Endometrium (tissue), 2 donors: ENCODE measurements at regions not wholly inside any gene's neighbourhood (a gene's known extent, or its start where the extent isn't known, plus 50 kb on each side); places are given as distances from the start of the nearest gene placed in this dataset.
"Not testable (repeated sequence)": the region's sequence is repeated elsewhere in the genome, so short reads cannot be mapped to it uniquely, and the experiment has no call there.

Source experiments
- FAIRE-seq: peaks from 2 replicates; lab custom pipeline; 2012; peaks lifted over from hg19 to GRCh38; lab: Jason Lieb, UNC
- donor health status: control.
- donor health status: control.

- FAIRE-seq, result no peak
Measured at GRCh38 chr4:159410076-159410777, 307.3 kb downstream of the RAPGEF2 start.

- no peak for FAIRE-seq
Measured at GRCh38 chr4:159410891-159411290, 308.0 kb downstream of the RAPGEF2 start.

GRCh38 chr4:159413306-159413943, 310.5 kb downstream of the RAPGEF2 start:
- no peak for FAIRE-seq

- FAIRE-seq, result no peak
Measured at GRCh38 chr4:159414305-159414704, 311.4 kb downstream of the RAPGEF2 start.

GRCh38 chr4:159416073-159416472, 313.2 kb downstream of the RAPGEF2 start:
- FAIRE-seq, result no peak

- no peak for FAIRE-seq
Measured at GRCh38 chr4:159416996-159417395, 314.1 kb downstream of the RAPGEF2 start.

- no peak for FAIRE-seq
Measured at GRCh38 chr4:159420162-159421057, 317.5 kb downstream of the RAPGEF2 start.

- not testable (repeated sequence) for FAIRE-seq
Measured at GRCh38 chr4:159421058-159421419, 318.2 kb downstream of the RAPGEF2 start.

- FAIRE-seq, result no peak
Measured at GRCh38 chr4:159422019-159422418, 319.1 kb downstream of the RAPGEF2 start.

GRCh38 chr4:159422626-159423025, 319.7 kb downstream of the RAPGEF2 start:
- FAIRE-seq, result no peak

GRCh38 chr4:159425737-159426305, 322.9 kb downstream of the RAPGEF2 start:
- no peak for FAIRE-seq

GRCh38 chr4:159428293-159428692, 325.4 kb downstream of the RAPGEF2 start:
- FAIRE-seq, result no peak

GRCh38 chr4:159428975-159429692, 326.3 kb downstream of the RAPGEF2 start:
- FAIRE-seq, result no peak

- no peak for FAIRE-seq
Measured at GRCh38 chr4:159429693-159430035, 326.8 kb downstream of the RAPGEF2 start.

- FAIRE-seq, result no peak
Measured at GRCh38 chr4:159430896-159431295, 328.0 kb downstream of the RAPGEF2 start.

- FAIRE-seq, result no peak
Measured at GRCh38 chr4:159432436-159432835, 329.6 kb downstream of the RAPGEF2 start.

- FAIRE-seq, result no peak
Measured at GRCh38 chr4:159433337-159433736, 330.5 kb downstream of the RAPGEF2 start.

- no peak for FAIRE-seq
Measured at GRCh38 chr4:159434114-159434870, 331.4 kb downstream of the RAPGEF2 start.

- no peak for FAIRE-seq
Measured at GRCh38 chr4:159434871-159435241, 332.0 kb downstream of the RAPGEF2 start.

- no peak for FAIRE-seq
Measured at GRCh38 chr4:159435561-159436023, 332.7 kb downstream of the RAPGEF2 start.

GRCh38 chr4:159443975-159444374, 341.1 kb downstream of the RAPGEF2 start:
- no peak for FAIRE-seq
